Neural progenitor cell (in vitro differentiated cells): ENCODE measurements at regions not wholly inside any gene's neighbourhood (a gene's known extent, or its start where the extent isn't known, plus 50 kb on each side); places are given as distances from the start of the nearest gene placed in this dataset.

Experiments used
- DNase-seq: peaks from one replicate; pipeline ENCODE4 v3.0.0-alpha.2; 2016; ENCODE audit warnings: low spot score
- H2AFZ ChIP-seq: fragments of 200-600 bp; sonication (generic); replicated peaks from 2 replicates; pipeline ENCODE4 v1.6.1; 2016; ENCODE audit warnings: antibody characterized with exemption
- H3F3A ChIP-seq: fragments of 200-600 bp; sonication (generic); 2 replicates; pipeline ENCODE4 v1.6.1; 2016; ENCODE audit warnings: antibody characterized with exemption, low read depth
- H3K27ac ChIP-seq: fragments of 200-600 bp; sonication (generic); 2 replicates; pipeline ENCODE4 v1.5.1; 2016; ENCODE audit warnings: mild to moderate bottlenecking
- H3K27me3 ChIP-seq: fragments of 200-600 bp; sonication (generic); 2 replicates; pipeline ENCODE4 v1.6.1; 2016; ENCODE audit warnings: mild to moderate bottlenecking, moderate library complexity
- H3K36me3 ChIP-seq: fragments of 200-600 bp; sonication (generic); 2 replicates; pipeline ENCODE4 v1.5.1; 2016
- H3K4me1 ChIP-seq: fragments of 200-600 bp; sonication (generic); 2 replicates; pipeline ENCODE4 v1.6.1; 2016; ENCODE audit warnings: mixed run types
- H3K4me2 ChIP-seq: fragments of 200-600 bp; sonication (generic); 2 replicates; pipeline ENCODE4 v1.6.1; 2016
- H3K4me3 ChIP-seq: fragments of 200-600 bp; sonication (generic); 2 replicates; pipeline ENCODE4 v1.5.1; 2016
- H3K79me2 ChIP-seq: fragments of 200-600 bp; sonication (generic); 2 replicates; pipeline ENCODE4 v1.6.1; 2016; ENCODE audit warnings: low read depth
- H3K9ac ChIP-seq: fragments of 200-600 bp; sonication (generic); 2 replicates; pipeline ENCODE4 v1.6.1; 2016
- H3K9me3 ChIP-seq: fragments of 200-600 bp; sonication (generic); 2 replicates; pipeline ENCODE4 v1.5.1; 2016; ENCODE audit warnings: low read depth
- H4K20me1 ChIP-seq: fragments of 200-600 bp; sonication (generic); 2 replicates; pipeline ENCODE4 v1.6.1; 2016; ENCODE audit warnings: low read depth
- H3K27ac Mint-ChIP-seq: 3 replicates; pipeline ENCODE4 v1.8.0; 2021; ENCODE audit warnings: mixed read lengths
- H3K27me3 Mint-ChIP-seq: 2 replicates; pipeline ENCODE4 v1.8.0; 2022; ENCODE audit warnings: low read depth, mild to moderate bottlenecking, inconsistent platforms, moderate library complexity, mixed read lengths; ENCODE audit not compliant: insufficient read depth
- H3K36me3 Mint-ChIP-seq: 3 replicates; pipeline ENCODE4 v1.8.0; 2021; ENCODE audit warnings: mixed read lengths
- H3K4me1 Mint-ChIP-seq: 3 replicates; pipeline ENCODE4 v1.8.0; 2021; ENCODE audit warnings: mixed read lengths
- H3K4me3 Mint-ChIP-seq: 3 replicates; pipeline ENCODE4 v1.8.0; 2021; ENCODE audit warnings: mild to moderate bottlenecking, moderate library complexity, mixed read lengths
- H3K9me3 Mint-ChIP-seq: 3 replicates; pipeline ENCODE4 v1.8.0; 2020; ENCODE audit warnings: mixed read lengths
- CTCF ChIP-seq: fragments of 200-600 bp; sonication (generic); IDR thresholded peaks from 2 replicates; pipeline ENCODE4 v1.5.1; 2017; ENCODE audit warnings: antibody characterized with exemption, mild to moderate bottlenecking
- EZH2 ChIP-seq: fragments of 200-600 bp; sonication (generic); IDR thresholded peaks from 2 replicates; pipeline ENCODE4 v1.6.1; 2017; ENCODE audit warnings: antibody characterized with exemption, mild to moderate bottlenecking, moderate library complexity
- EZH2phosphoT487 ChIP-seq: fragments of 200-600 bp; sonication (generic); IDR thresholded peaks from 2 replicates; pipeline ENCODE4 v1.6.1; 2017; ENCODE audit warnings: antibody characterized with exemption

DNA sequence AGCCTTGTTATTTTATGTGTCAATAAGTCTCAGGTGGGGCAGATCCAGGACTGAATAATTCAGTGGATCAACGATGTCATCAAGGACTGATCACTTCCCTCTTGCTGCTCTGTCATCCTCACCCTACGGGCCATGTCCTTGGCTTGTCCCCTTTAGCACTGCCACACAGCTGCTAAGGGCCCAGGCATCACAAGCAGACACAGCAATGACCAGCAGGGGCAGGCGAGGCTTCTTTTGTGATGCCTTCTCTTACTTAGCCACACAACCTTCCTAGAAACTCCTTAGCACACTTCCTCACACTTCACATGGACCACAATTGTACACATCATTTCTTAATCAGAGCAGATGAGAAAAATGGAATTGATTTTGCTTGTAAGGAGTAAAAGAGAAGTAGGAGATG is 356.3 kb upstream of the SOX9 start:
- TF ChIP-seq EZH2 (no peak), CTCF (peak; percentile 78), EZH2phosphoT487 (no peak)
- Histone ChIP-seq H2AFZ (no peak overlapping the region), H3K27me3 (no peaks in the 10 kb centered on the region), H3K27ac (no peak overlapping the region), H4K20me1 (no peaks in the 10 kb centered on the region), H3K79me2 (no peaks in the 10 kb centered on the region), H3F3A (no peaks in the 10 kb centered on the region), H3K9me3 (no peaks in the 10 kb centered on the region), H3K9ac (no peak overlapping the region), H3K4me2 (no peak overlapping the region), H3K4me1 (no peaks in the 10 kb centered on the region), H3K36me3 (no peaks in the 10 kb centered on the region), H3K4me3 (no peak overlapping the region)
- DNase-seq: peak; percentile 74
- no peak overlapping the region for H3K4me3 Mint-ChIP-seq
- H3K4me1 Mint-ChIP-seq: no peaks in the 10 kb centered on the region
- no peaks in the 10 kb centered on the region for H3K27me3 Mint-ChIP-seq
- H3K9me3 Mint-ChIP-seq: peaks cover 5% of the 10 kb centered on the region
- no peak overlapping the region for H3K27ac Mint-ChIP-seq
- no peaks in the 10 kb centered on the region for H3K36me3 Mint-ChIP-seq

GRCh38 chr17:71765437-71765836 is 355.4 kb upstream of the SOX9 start:
- H3F3A ChIP-seq: no peaks in the 10 kb centered on the region
- TF ChIP-seq CTCF (no peak), EZH2 (no peak), EZH2phosphoT487 (no peak)
- no peaks in the 10 kb centered on the region for H3K27me3 ChIP-seq
- H3K9ac ChIP-seq: no peak overlapping the region
- Mint-ChIP-seq H3K27me3 (no peaks in the 10 kb centered on the region), H3K36me3 (no peaks in the 10 kb centered on the region), H3K4me3 (no peak overlapping the region), H3K9me3 (peaks cover 5% of the 10 kb centered on the region), H3K4me1 (no peaks in the 10 kb centered on the region), H3K27ac (no peak overlapping the region)
- no peak overlapping the region for H3K27ac ChIP-seq
- H3K4me2 ChIP-seq: no peak overlapping the region
- no peak for DNase-seq
- no peaks in the 10 kb centered on the region for H4K20me1 ChIP-seq
- no peaks in the 10 kb centered on the region for H3K4me1 ChIP-seq
- H3K36me3 ChIP-seq: no peaks in the 10 kb centered on the region
- no peak overlapping the region for H3K4me3 ChIP-seq
- H3K9me3 ChIP-seq: no peaks in the 10 kb centered on the region
- H2AFZ ChIP-seq: no peak overlapping the region
- H3K79me2 ChIP-seq: no peaks in the 10 kb centered on the region

DNA sequence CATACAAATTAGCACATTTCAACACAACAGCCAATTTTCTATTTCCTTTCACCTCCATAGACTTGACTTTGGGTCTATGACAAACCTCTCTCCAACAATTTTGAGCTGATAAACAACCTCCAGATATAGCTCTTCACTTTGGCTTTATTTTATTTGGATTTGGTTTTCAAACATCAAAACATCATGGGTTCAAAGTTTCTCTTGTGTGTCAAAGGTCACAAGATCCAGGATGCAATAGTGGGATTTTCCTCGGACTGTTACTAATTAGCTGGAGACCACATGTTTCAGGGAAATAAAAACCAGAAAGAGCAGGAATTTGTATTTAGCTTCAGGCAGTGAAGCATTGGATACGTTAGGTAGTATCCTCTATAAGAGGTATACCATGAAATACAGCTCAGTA is 351.0 kb upstream of the SOX9 start:
- Histone ChIP-seq H3K27me3 (no peaks in the 10 kb centered on the region), H3K4me2 (no peak overlapping the region), H3K27ac (no peak overlapping the region), H3K9ac (no peak overlapping the region), H4K20me1 (no peaks in the 10 kb centered on the region), H3K4me3 (no peak overlapping the region), H2AFZ (no peak overlapping the region), H3K36me3 (no peaks in the 10 kb centered on the region), H3K9me3 (no peaks in the 10 kb centered on the region), H3K4me1 (no peaks in the 10 kb centered on the region), H3K79me2 (no peaks in the 10 kb centered on the region), H3F3A (no peaks in the 10 kb centered on the region)
- Mint-ChIP-seq H3K27me3 (no peaks in the 10 kb centered on the region), H3K4me3 (no peak overlapping the region), H3K4me1 (no peaks in the 10 kb centered on the region), H3K36me3 (no peaks in the 10 kb centered on the region), H3K9me3 (peaks cover 8% of the 10 kb centered on the region), H3K27ac (no peak overlapping the region)
- TF ChIP-seq CTCF: no peak
- DNase-seq: no peak
